RWPE2 (cell line): ENCODE measurements at regions not wholly inside any gene's neighbourhood (a gene's known extent, or its start where the extent isn't known, plus 50 kb on each side); places are given as distances from the start of the nearest gene placed in this dataset.

Source experiments
- ATAC-seq: fragments of 200-7000 bp; cut with Tn5 transposase; 3 replicates; pipeline ENCODE4 v1.9.1; 2021; ENCODE audit warnings: low read depth
- DNase-seq: peaks from one replicate; pipeline ENCODE4 v3.0.0-alpha.2; 2020; ENCODE audit warnings: low spot score
- H3K27ac ChIP-seq: fragments of 450-650 bp; 2 replicates; pipeline ENCODE4 v1.5.1; 2017; ENCODE audit warnings: mild to moderate bottlenecking; ENCODE audit not compliant: poor library complexity, severe bottlenecking
- H3K27me3 ChIP-seq: fragments of 250-450 bp; sonication (Bioruptor Pico); 2 replicates; pipeline ENCODE4 v1.5.1; 2021; ENCODE audit warnings: mild to moderate bottlenecking, moderate library complexity; ENCODE audit not compliant: insufficient read depth, poor library complexity, severe bottlenecking
- H3K36me3 ChIP-seq: fragments of 250-450 bp; sonication (Bioruptor Pico); 2 replicates; pipeline ENCODE4 v1.5.1; 2020; ENCODE audit warnings: low read depth, mild to moderate bottlenecking, moderate library complexity
- H3K4me1 ChIP-seq: fragments of 250-450 bp; sonication (Bioruptor Pico); 2 replicates; pipeline ENCODE4 v1.5.1; 2021; ENCODE audit warnings: mild to moderate bottlenecking, moderate library complexity; ENCODE audit not compliant: insufficient read depth, poor library complexity, severe bottlenecking
- H3K4me3 ChIP-seq: fragments of 250-450 bp; sonication (Bioruptor Pico); 2 replicates; pipeline ENCODE4 v1.5.1; 2021; ENCODE audit warnings: mild to moderate bottlenecking, moderate library complexity; ENCODE audit not compliant: severe bottlenecking
- H3K9me3 ChIP-seq: fragments of 250-450 bp; sonication (Bioruptor Pico); 2 replicates; pipeline ENCODE4 v1.5.1; 2021; ENCODE audit warnings: mild to moderate bottlenecking, moderate library complexity; ENCODE audit not compliant: severe bottlenecking
- TF ChIP-seq, protein P1 (sequence below): fragments of 450-650 bp; IDR thresholded peaks from one replicate; pipeline ENCODE4 v1.5.1; 2017; ENCODE audit warnings: mild to moderate bottlenecking, moderate library complexity; ENCODE audit not compliant: poor library complexity, severe bottlenecking

DNA sequence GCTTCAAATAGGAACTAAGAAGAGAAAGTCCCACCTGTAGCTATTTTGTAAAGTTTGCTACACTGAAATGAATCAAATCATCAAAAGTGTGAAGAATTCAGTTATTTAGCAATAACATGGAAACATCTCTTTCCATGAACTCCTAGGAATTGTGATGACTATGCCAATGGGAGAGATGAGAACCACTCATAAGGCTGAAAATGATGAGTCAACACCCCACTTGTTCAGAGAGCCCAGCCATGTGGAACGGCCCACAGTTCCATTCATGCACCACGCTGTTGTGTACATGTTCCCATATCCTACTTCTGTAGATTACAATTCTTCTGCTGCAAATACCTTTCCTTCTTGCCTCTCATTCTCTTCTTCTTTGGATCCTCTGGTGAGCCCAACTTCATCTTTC lies 645.5 kb upstream of the ID2 start:
- ATAC-seq (no peak), DNase-seq (no peak)
- Histone ChIP-seq H3K9me3 (no peaks in the 10 kb centered on the region), H3K27ac (no peak overlapping the region), H3K4me3 (no peak overlapping the region), H3K27me3 (no peaks in the 10 kb centered on the region), H3K4me1 (no peaks in the 10 kb centered on the region), H3K36me3 (no peaks in the 10 kb centered on the region)
- TF ChIP-seq, protein P1, sequence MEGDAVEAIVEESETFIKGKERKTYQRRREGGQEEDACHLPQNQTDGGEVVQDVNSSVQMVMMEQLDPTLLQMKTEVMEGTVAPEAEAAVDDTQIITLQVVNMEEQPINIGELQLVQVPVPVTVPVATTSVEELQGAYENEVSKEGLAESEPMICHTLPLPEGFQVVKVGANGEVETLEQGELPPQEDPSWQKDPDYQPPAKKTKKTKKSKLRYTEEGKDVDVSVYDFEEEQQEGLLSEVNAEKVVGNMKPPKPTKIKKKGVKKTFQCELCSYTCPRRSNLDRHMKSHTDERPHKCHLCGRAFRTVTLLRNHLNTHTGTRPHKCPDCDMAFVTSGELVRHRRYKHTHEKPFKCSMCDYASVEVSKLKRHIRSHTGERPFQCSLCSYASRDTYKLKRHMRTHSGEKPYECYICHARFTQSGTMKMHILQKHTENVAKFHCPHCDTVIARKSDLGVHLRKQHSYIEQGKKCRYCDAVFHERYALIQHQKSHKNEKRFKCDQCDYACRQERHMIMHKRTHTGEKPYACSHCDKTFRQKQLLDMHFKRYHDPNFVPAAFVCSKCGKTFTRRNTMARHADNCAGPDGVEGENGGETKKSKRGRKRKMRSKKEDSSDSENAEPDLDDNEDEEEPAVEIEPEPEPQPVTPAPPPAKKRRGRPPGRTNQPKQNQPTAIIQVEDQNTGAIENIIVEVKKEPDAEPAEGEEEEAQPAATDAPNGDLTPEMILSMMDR: no peak

- no peaks in the 10 kb centered on the region for H3K4me1 ChIP-seq
- no peak for DNase-seq
- H3K4me3 ChIP-seq: no peak overlapping the region
- TF ChIP-seq, protein P1: no peak
- H3K27ac ChIP-seq: no peak overlapping the region
- no peaks in the 10 kb centered on the region for H3K36me3 ChIP-seq
- ATAC-seq: no peak
- no peaks in the 10 kb centered on the region for H3K27me3 ChIP-seq
- H3K9me3 ChIP-seq: no peaks in the 10 kb centered on the region
Observed at GRCh38 chr2:8039732-8040131, 642.1 kb upstream of the ID2 start.

DNA sequence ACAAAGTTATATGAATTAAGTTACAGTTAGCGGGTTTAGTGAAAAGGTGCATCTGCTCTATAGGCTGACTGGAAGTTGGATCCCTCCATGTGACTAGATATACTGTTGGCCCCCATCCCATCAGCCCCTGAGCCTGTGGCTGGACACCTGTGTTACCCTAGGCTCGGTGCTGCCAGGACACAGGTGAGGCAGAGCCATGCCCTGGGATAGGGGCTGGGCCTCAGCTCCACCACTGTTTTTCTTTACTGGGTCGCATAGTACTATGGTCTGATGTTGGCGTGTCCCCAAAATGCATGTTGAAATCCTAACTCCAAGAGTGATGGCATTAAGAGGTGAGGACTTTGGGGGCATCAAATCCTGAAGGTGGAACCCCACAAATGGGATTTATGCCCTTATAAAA lies 638.6 kb upstream of the ID2 start:
- TF ChIP-seq, protein P1: no peak
- no peaks in the 10 kb centered on the region for H3K9me3 ChIP-seq
- ATAC-seq (no peak), DNase-seq (no peak)
- H3K4me3 ChIP-seq: no peak overlapping the region
- H3K4me1 ChIP-seq: no peaks in the 10 kb centered on the region
- H3K27ac ChIP-seq: no peak overlapping the region
- H3K27me3 ChIP-seq: no peaks in the 10 kb centered on the region
- H3K36me3 ChIP-seq: no peaks in the 10 kb centered on the region

DNA sequence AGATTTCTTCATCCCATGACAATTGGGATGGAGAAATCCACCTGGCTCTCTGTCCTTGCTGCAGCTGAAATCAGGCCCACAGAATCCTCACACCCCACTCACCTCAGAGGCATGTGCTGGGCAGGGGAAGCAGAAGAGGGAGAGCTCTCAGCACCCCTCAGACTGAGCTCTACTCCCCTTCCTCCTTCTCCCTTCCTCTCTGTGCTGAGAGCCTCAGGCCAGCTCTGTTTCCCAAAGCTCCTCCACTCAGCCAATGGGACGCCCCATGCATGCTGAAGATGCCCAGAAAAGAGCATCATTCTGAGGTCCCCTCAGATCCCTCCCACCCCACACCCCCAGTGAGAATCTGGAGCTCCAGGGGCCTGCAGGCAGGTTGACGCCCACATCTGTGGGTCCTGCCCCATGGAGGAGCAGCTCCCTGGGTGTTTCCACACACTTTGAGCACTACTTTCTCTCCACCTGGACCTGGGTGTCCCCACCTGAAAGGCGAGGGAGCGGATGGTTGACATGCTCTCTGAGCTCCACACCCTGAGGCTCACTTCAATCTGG lies 637.7 kb upstream of the ID2 start:
- TF ChIP-seq, protein P1: no peak
- H3K9me3 ChIP-seq: no peaks in the 10 kb centered on the region

GRCh38 chr2:8045081-8045614 lies 636.7 kb upstream of the ID2 start:
- TF ChIP-seq, protein P1: no peak
- Histone ChIP-seq H3K27me3 (no peaks in the 10 kb centered on the region), H3K4me3 (no peak overlapping the region), H3K27ac (no peak overlapping the region), H3K36me3 (no peaks in the 10 kb centered on the region), H3K9me3 (no peaks in the 10 kb centered on the region), H3K4me1 (no peaks in the 10 kb centered on the region)
- ATAC-seq (no peak), DNase-seq (no peak)

More for the DNA sequence above, 637.7 kb upstream of the ID2 start:
- Histone ChIP-seq H3K4me1 (no peaks in the 10 kb centered on the region), H3K27ac (no peak overlapping the region), H3K4me3 (no peak overlapping the region), H3K27me3 (no peaks in the 10 kb centered on the region), H3K36me3 (no peaks in the 10 kb centered on the region)
- DNase-seq: no peak
- ATAC-seq: no peak
